ENCODE measurements at regions not wholly inside any gene's neighbourhood (a gene's known extent, or its start where the extent isn't known, plus 50 kb on each side); places are given as distances from the start of the nearest gene placed in this dataset.

DNA sequence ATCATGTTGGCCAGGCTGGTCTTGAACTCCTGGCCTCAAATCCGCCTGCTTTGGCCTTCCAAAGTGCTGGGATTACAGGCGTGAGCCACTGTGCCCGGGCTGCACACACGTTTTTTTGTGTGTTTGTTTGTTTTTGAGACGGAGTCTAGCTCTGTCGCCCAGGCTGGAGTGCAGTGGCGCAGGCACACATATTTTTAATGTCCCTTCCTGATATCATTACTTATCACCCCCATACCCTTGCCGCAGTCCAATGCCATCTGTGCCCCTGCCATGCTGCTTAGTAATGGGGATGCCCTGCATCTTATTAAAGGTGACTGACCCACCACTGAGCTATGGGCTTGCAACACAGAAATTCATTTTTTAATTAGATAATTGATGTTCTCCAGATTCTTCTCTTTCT, 180.7 kb downstream of the TEX36 start:
- TF ChIP-seq, protein P1, sequence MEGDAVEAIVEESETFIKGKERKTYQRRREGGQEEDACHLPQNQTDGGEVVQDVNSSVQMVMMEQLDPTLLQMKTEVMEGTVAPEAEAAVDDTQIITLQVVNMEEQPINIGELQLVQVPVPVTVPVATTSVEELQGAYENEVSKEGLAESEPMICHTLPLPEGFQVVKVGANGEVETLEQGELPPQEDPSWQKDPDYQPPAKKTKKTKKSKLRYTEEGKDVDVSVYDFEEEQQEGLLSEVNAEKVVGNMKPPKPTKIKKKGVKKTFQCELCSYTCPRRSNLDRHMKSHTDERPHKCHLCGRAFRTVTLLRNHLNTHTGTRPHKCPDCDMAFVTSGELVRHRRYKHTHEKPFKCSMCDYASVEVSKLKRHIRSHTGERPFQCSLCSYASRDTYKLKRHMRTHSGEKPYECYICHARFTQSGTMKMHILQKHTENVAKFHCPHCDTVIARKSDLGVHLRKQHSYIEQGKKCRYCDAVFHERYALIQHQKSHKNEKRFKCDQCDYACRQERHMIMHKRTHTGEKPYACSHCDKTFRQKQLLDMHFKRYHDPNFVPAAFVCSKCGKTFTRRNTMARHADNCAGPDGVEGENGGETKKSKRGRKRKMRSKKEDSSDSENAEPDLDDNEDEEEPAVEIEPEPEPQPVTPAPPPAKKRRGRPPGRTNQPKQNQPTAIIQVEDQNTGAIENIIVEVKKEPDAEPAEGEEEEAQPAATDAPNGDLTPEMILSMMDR (conservative IDR thresholded peaks at IDR 0.05) = no peak
- TF ChIP-seq ZFX (IDR thresholded peaks at IDR 0.05) = no peak
